NCI-H1436 (cell line): ENCODE measurements at regions not wholly inside any gene's neighbourhood (a gene's known extent, or its start where the extent isn't known, plus 50 kb on each side); places are given as distances from the start of the nearest gene placed in this dataset.
"Not testable (repeated sequence)": the region's sequence is repeated elsewhere in the genome, so short reads cannot be mapped to it uniquely, and the experiment has no call there.

Experiments
- DNase-seq: peaks from one replicate; lab custom pipeline; 2025; lab: John Stamatoyannopoulos, UW

- no peak for DNase-seq
These were observed 402.4 kb upstream of the PTGER4 start for GRCh38 chr5:40277161-40277906.

- no peak for DNase-seq
These were observed 403.2 kb upstream of the PTGER4 start for GRCh38 chr5:40276426-40277102.

- no peak for DNase-seq
These were observed 405.1 kb upstream of the PTGER4 start for GRCh38 chr5:40274568-40274967.

- DNase-seq = no peak
These were observed 405.8 kb upstream of the PTGER4 start for GRCh38 chr5:40273936-40274335.

GRCh38 chr5:40271476-40271875 lies 408.2 kb upstream of the PTGER4 start:
- DNase-seq = no peak

- no peak for DNase-seq
These were observed 409.4 kb upstream of the PTGER4 start for GRCh38 chr5:40270274-40270845.

- no peak for DNase-seq
These were observed 411.6 kb upstream of the PTGER4 start for GRCh38 chr5:40268088-40268487.

GRCh38 chr5:40266952-40267351 lies 412.8 kb upstream of the PTGER4 start:
- DNase-seq = no peak

GRCh38 chr5:40261984-40262383 lies 417.7 kb upstream of the PTGER4 start:
- no peak for DNase-seq

- no peak for DNase-seq
These were observed 419.4 kb upstream of the PTGER4 start for GRCh38 chr5:40260361-40260760.

GRCh38 chr5:40258222-40258621 lies 421.5 kb upstream of the PTGER4 start:
- DNase-seq = no peak

- no peak for DNase-seq
These were observed 439.0 kb upstream of the PTGER4 start for GRCh38 chr5:40240671-40241070.

GRCh38 chr5:40240111-40240510 lies 439.6 kb upstream of the PTGER4 start:
- DNase-seq = no peak

GRCh38 chr5:40238066-40238745 lies 441.5 kb upstream of the PTGER4 start:
- DNase-seq = no peak

- no peak for DNase-seq
These were observed 444.0 kb upstream of the PTGER4 start for GRCh38 chr5:40235471-40236400.

- DNase-seq = no peak
These were observed 446.4 kb upstream of the PTGER4 start for GRCh38 chr5:40233268-40233667.

GRCh38 chr5:40227931-40228330 lies 451.8 kb upstream of the PTGER4 start:
- DNase-seq = no peak

GRCh38 chr5:40227366-40227765 lies 452.3 kb upstream of the PTGER4 start:
- DNase-seq = no peak

- no peak for DNase-seq
These were observed 452.8 kb upstream of the PTGER4 start for GRCh38 chr5:40226906-40227305.

GRCh38 chr5:40225147-40225546 lies 454.6 kb upstream of the PTGER4 start:
- not testable (repeated sequence) for DNase-seq

GRCh38 chr5:40224421-40224820 lies 455.3 kb upstream of the PTGER4 start:
- no peak for DNase-seq
